ENCODE measurements at regions not wholly inside any gene's neighbourhood (a gene's known extent, or its start where the extent isn't known, plus 50 kb on each side); places are given as distances from the start of the nearest gene placed in this dataset.

DNA sequence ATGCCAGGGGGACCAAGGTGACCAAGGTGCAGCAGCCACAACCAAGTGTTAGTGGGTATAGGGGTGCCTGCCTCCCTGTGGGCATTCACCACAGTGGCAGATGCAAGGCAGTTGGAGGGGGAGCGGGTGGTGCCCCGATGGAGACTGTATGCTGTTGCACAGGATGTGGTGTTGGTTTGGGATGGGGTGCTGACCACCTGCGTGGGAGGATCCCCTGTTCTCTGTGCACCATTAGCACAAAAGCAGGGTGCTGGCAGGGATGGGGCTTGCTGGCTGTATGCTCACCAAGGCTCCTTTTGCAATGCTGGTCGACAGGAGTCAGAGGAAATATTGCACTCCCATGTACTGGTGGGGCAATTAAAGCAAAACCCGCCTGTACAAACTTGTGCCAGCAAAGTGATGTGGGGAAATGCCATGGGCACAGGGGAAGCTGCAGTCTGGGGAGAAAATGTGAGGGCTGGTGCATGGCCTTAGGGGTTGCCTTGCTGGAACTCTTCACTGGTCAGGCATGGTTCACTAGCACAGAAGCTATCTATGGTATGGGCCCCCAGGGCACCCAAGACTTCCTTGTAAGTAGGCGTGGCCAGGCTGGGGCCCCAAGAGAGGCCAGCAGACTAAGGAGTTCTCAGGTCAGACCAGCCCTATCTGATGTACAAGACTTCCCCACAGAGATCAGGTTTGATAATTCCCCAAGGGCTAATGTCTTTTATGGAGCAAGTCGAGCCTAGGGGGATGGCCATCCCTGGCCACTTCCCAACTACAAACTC lies 51.9 kb upstream of the GNAT3 start:
- Histone ChIP-seq H3K9me3 (ENCODE audit: low read length) (no peaks in the 10 kb centered on the region), H3K36me3 (ENCODE audit: insufficient read depth, low read length) (no peaks in the 10 kb centered on the region), H3K4me3 (ENCODE audit: low read length) (no peak overlapping the region), H3K27ac (ENCODE audit: low read depth, low read length) (no peak overlapping the region), H3K27me3 (ENCODE audit: insufficient read depth, low read length, poor library complexity, severe bottlenecking) (no peaks in the 10 kb centered on the region), H3K4me1 (ENCODE audit: insufficient read depth, low read length) (no peaks in the 10 kb centered on the region)
- POLR2A ChIA-PET = no interaction called here
- no peak for DNase-seq
- Mint-ChIP-seq H3K4me3 (no peak overlapping the region), H3K27ac (no peak overlapping the region), H3K27me3 (no peaks in the 10 kb centered on the region), H3K9me3 (peaks cover 12 to 41% (median 17%) of the 10 kb centered on the region in 5 donors), H3K4me1 (no peaks in the 10 kb centered on the region), H3K36me3 (no peaks in the 10 kb centered on the region)
- CTCF ChIA-PET = no interaction called here

- Mint-ChIP-seq H3K4me1 (no peaks in the 10 kb centered on the region), H3K27ac (no peak overlapping the region), H3K36me3 (no peaks in the 10 kb centered on the region), H3K27me3 (no peaks in the 10 kb centered on the region), H3K9me3 (peaks cover 8 to 45% (median 14%) of the 10 kb centered on the region in 5 donors), H3K4me3 (no peak overlapping the region)
- no peaks in the 10 kb centered on the region for H3K4me1 ChIP-seq (ENCODE audit: insufficient read depth, low read length)
- no peaks in the 10 kb centered on the region for H3K36me3 ChIP-seq (ENCODE audit: insufficient read depth, low read length)
- H3K27me3 ChIP-seq (ENCODE audit: insufficient read depth, low read length, poor library complexity, severe bottlenecking) = no peaks in the 10 kb centered on the region
- DNase-seq = no peak
- ChIA-PET POLR2A (no interaction called here), CTCF (no interaction called here)
- H3K9me3 ChIP-seq (ENCODE audit: low read length) = no peaks in the 10 kb centered on the region
- no peak overlapping the region for H3K27ac ChIP-seq (ENCODE audit: low read depth, low read length)
- no peak overlapping the region for H3K4me3 ChIP-seq (ENCODE audit: low read length)
Measured at GRCh38 chr7:80565554-80565953, 53.7 kb upstream of the GNAT3 start.

GRCh38 chr7:80581486-80582260 lies 56.8 kb upstream of the CD36 start:
- no peaks in the 10 kb centered on the region for H3K9me3 ChIP-seq (ENCODE audit: low read length)
- H3K27ac ChIP-seq (ENCODE audit: low read depth, low read length) = no peak overlapping the region
- Mint-ChIP-seq H3K9me3 (peaks cover 3 to 28% (median 7%) of the 10 kb centered on the region in 5 donors), H3K36me3 (no peaks in the 10 kb centered on the region), H3K27ac (no peak overlapping the region), H3K4me1 (no peaks in the 10 kb centered on the region), H3K27me3 (no peaks in the 10 kb centered on the region), H3K4me3 (no peak overlapping the region)
- H3K4me3 ChIP-seq (ENCODE audit: low read length) = no peak overlapping the region
- POLR2A ChIA-PET = no interaction called here
- H3K4me1 ChIP-seq (ENCODE audit: insufficient read depth, low read length) = no peaks in the 10 kb centered on the region
- CTCF ChIA-PET = no interaction called here
- no peaks in the 10 kb centered on the region for H3K36me3 ChIP-seq (ENCODE audit: insufficient read depth, low read length)
- no peak for DNase-seq
- H3K27me3 ChIP-seq (ENCODE audit: insufficient read depth, low read length, poor library complexity, severe bottlenecking) = no peaks in the 10 kb centered on the region

GRCh38 chr7:80583901-80584300 lies 54.5 kb upstream of the CD36 start:
- CTCF ChIA-PET = no interaction called here
- no peaks in the 10 kb centered on the region for H3K9me3 ChIP-seq (ENCODE audit: low read length)
- H3K4me3 ChIP-seq (ENCODE audit: low read length) = no peak overlapping the region
- Mint-ChIP-seq H3K27ac (no peak overlapping the region), H3K27me3 (peaks cover 0 to 3% of the 10 kb centered on the region in 2 donors), H3K4me1 (no peaks in the 10 kb centered on the region), H3K36me3 (no peaks in the 10 kb centered on the region), H3K9me3 (peaks cover 2 to 31% (median 5%) of the 10 kb centered on the region in 5 donors), H3K4me3 (no peak overlapping the region)
- POLR2A ChIA-PET = no interaction called here
- no peaks in the 10 kb centered on the region for H3K27me3 ChIP-seq (ENCODE audit: insufficient read depth, low read length, poor library complexity, severe bottlenecking)
- no peak overlapping the region for H3K27ac ChIP-seq (ENCODE audit: low read depth, low read length)
- DNase-seq = no peak
- no peaks in the 10 kb centered on the region for H3K36me3 ChIP-seq (ENCODE audit: insufficient read depth, low read length)
- no peaks in the 10 kb centered on the region for H3K4me1 ChIP-seq (ENCODE audit: insufficient read depth, low read length)

DNA sequence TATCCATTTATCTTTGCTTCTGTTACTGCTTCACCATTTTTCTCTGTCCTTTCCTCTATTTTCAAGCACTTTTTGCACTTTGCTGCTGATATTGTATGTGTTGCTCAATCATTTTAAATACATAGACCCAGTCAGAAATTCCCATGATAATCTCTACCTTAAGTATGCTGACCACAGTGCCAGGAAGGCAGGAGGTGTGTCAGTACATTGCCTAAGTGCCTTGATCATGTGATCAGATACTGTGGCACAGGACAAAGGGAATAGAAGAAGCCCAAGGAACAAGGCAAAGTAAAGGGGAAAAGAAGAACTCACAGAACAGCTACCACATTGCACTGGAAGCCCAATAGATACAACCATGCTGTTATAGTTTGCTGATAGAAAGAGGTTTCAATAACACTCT lies 53.7 kb upstream of the CD36 start:
- H3K4me3 ChIP-seq (ENCODE audit: low read length) = no peak overlapping the region
- H3K9me3 ChIP-seq (ENCODE audit: low read length) = no peaks in the 10 kb centered on the region
- no peaks in the 10 kb centered on the region for H3K27me3 ChIP-seq (ENCODE audit: insufficient read depth, low read length, poor library complexity, severe bottlenecking)
- CTCF ChIA-PET = no interaction called here
- H3K4me3 Mint-ChIP-seq = no peak overlapping the region
- peaks cover 0 to 3% of the 10 kb centered on the region in 2 donors for H3K27me3 Mint-ChIP-seq
- H3K36me3 ChIP-seq (ENCODE audit: insufficient read depth, low read length) = no peaks in the 10 kb centered on the region
- H3K27ac ChIP-seq (ENCODE audit: low read depth, low read length) = no peak overlapping the region
- H3K27ac Mint-ChIP-seq = no peak overlapping the region
- no peaks in the 10 kb centered on the region for H3K4me1 ChIP-seq (ENCODE audit: insufficient read depth, low read length)
- no peaks in the 10 kb centered on the region for H3K36me3 Mint-ChIP-seq
- DNase-seq = no peak
- H3K4me1 Mint-ChIP-seq = no peaks in the 10 kb centered on the region
- H3K9me3 Mint-ChIP-seq = peaks cover 2 to 34% (median 4%) of the 10 kb centered on the region in 5 donors
- POLR2A ChIA-PET = no interaction called here

DNA sequence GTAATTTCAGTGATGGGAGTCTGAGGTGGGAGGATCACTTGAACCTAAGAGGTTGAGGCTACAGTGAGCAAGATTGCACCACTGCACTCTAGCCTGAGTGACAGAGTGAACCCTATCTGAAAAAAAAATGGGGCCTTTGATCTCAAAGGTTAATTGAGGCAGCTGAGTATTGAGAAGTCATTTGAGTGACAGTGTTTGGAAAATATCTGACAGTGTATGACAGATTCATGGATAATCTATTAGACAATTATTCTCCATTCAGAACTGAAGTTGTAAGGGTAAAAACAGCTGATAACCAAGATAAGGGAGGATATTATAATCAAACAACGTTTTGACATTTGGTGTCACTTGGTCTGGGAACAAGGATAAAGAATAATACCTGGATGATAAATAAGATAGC lies 50.9 kb upstream of the CD36 start:
- DNase-seq = no peak
- H3K4me1 Mint-ChIP-seq = no peaks in the 10 kb centered on the region
- Histone ChIP-seq H3K27me3 (ENCODE audit: insufficient read depth, low read length, poor library complexity, severe bottlenecking) (no peaks in the 10 kb centered on the region), H3K4me3 (ENCODE audit: low read length) (no peak overlapping the region), H3K4me1 (ENCODE audit: insufficient read depth, low read length) (no peaks in the 10 kb centered on the region), H3K9me3 (ENCODE audit: low read length) (no peaks in the 10 kb centered on the region), H3K36me3 (ENCODE audit: insufficient read depth, low read length) (no peaks in the 10 kb centered on the region), H3K27ac (ENCODE audit: low read depth, low read length) (no peak overlapping the region)
- POLR2A ChIA-PET = no interaction called here
- H3K27ac Mint-ChIP-seq = no peak overlapping the region
- H3K9me3 Mint-ChIP-seq = peaks cover 0 to 29% (median 3%) of the 10 kb centered on the region in 5 donors
- CTCF ChIA-PET = interaction anchor here (1.3 kb wide), 1 partner anchor 22 kb away, joined by 3 read pairs; no protein-coding TSS in a partner anchor
- no peak overlapping the region for H3K4me3 Mint-ChIP-seq
- H3K36me3 Mint-ChIP-seq = no peaks in the 10 kb centered on the region
- peaks cover 0 to 3% of the 10 kb centered on the region in 2 donors for H3K27me3 Mint-ChIP-seq

GRCh38 chr7:80588591-80588990 lies 49.9 kb upstream of the CD36 start:
- Histone ChIP-seq H3K4me3 (ENCODE audit: low read length) (no peak overlapping the region), H3K36me3 (ENCODE audit: insufficient read depth, low read length) (no peaks in the 10 kb centered on the region), H3K4me1 (ENCODE audit: insufficient read depth, low read length) (no peaks in the 10 kb centered on the region), H3K27me3 (ENCODE audit: insufficient read depth, low read length, poor library complexity, severe bottlenecking) (no peaks in the 10 kb centered on the region), H3K9me3 (ENCODE audit: low read length) (no peaks in the 10 kb centered on the region), H3K27ac (ENCODE audit: low read depth, low read length) (no peak overlapping the region)
- Mint-ChIP-seq H3K27ac (no peak overlapping the region), H3K27me3 (peaks cover 0 to 3% of the 10 kb centered on the region in 2 donors), H3K9me3 (peaks cover 2 to 26% (median 3%) of the 10 kb centered on the region in 5 donors), H3K4me1 (no peaks in the 10 kb centered on the region), H3K36me3 (no peaks in the 10 kb centered on the region), H3K4me3 (no peak overlapping the region)
- ChIA-PET POLR2A (no interaction called here), CTCF (interaction anchor here (1.3 kb wide), 1 partner anchor 21 kb away, joined by 3 read pairs; no protein-coding TSS in a partner anchor)
- DNase-seq = no peak
